ENCODE measurements at regions not wholly inside any gene's neighbourhood (a gene's known extent, or its start where the extent isn't known, plus 50 kb on each side); places are given as distances from the start of the nearest gene placed in this dataset.
A peak's percentile ranks its signal among the peaks of the same experiment; 100 is the strongest.
"Not testable (repeated sequence)": the region's sequence is repeated elsewhere in the genome, so short reads cannot be mapped to it uniquely, and the experiment has no call there.

DNA sequence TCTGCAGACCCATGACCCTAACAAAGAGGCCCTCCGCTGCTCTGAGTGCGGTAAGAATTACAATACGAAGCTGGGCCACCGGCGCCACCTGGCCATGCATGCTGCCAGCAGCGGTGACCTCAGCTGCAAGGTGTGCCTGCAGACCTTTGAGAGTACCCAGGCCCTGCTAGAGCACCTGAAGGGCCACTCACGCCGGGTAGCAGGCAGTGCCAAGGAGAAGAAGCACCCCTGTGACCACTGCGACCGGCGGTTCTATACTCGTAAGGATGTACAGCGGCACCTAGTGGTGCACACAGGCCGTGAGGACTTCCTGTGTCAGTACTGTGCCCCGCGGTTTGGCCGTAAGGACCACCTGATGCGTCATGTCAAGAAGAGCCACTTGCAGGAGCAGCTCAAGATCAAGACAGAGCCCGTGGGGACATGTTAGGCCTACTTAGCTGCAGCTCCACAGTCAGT, 254.7 kb downstream of the NKX6-1 start:
- H3K4me3 ChIP-seq; in situ Hi-C loops (cut with MboI; ENCODE audit: low sequenced_read_pairs): not testable (repeated sequence)
- DNase-seq (ENCODE audit: low spot score in 2 of 2): peak in 1 of 2 experiments; percentile 34

DNA sequence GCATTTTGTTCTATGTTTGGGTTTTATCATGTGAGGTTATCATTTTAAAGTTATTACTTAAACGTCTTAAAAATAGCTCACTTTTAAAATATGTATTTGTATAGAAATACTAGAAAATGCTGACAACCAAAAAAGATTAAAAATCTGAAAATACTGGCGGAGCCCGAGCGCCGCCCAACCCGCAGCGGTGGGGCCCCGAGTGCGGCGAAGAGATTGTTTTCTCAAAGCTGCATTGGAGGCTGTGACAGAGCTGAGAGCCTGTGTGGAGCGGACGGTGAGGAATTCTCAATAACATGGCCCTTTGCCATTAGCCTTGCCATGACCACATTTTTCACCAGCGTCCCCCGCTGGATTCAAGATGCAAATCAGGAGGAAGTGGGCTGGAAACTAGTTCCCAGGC, 255.4 kb downstream of the NKX6-1 start:
- no peaks in the 10 kb centered on the region for H3K9me3 ChIP-seq
- no peak overlapping the region for H3K4me3 ChIP-seq
- no peaks in the 10 kb centered on the region for H3K36me3 ChIP-seq (replicated peaks)
- no peak for DNase-seq (ENCODE audit: low spot score in 2 of 2)
- in situ Hi-C loops (cut with MboI; ENCODE audit: low sequenced_read_pairs): no loop called here
- no peaks in the 10 kb centered on the region for H3K4me1 ChIP-seq
- H3K27me3 ChIP-seq (ENCODE audit: low read depth): no peaks in the 10 kb centered on the region

More for the DNA sequence above, 254.7 kb downstream of the NKX6-1 start:
- H3K27me3 ChIP-seq (ENCODE audit: low read depth); H3K36me3 ChIP-seq (replicated peaks); H3K9me3 ChIP-seq; H3K4me1 ChIP-seq: not testable (repeated sequence)

DNA sequence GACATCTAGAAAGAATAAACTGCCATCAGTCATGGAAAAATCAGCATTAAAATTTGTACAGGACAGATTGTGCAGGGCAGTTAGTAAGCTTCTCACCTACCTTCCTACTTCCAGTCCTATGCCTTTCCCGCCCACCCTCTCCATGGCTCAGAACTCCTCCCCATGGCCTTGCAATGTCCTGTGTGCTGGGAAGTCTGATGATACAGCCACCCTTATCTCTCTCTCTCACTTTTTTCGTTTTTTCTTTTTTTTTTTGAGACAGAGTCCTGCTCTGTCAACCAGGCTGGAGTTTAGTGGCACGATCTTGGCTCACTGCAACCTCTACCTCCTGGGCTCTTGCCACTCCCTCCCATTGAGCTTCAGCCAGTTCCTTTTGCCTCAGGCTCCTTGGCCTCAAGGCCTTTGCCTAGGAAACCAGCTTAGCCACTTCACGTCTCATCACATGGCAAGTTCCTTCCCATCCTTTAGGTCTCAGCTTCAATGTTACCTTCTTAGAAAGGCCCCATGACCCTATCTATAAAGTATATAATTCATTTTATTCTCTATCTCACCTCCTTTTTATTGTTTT, 259.7 kb downstream of the NKX6-1 start:
- Histone ChIP-seq H3K9me3 (no peaks in the 10 kb centered on the region), H3K27me3 (ENCODE audit: low read depth) (no peaks in the 10 kb centered on the region), H3K4me1 (no peaks in the 10 kb centered on the region), H3K4me3 (no peak overlapping the region), H3K36me3 (replicated peaks) (no peaks in the 10 kb centered on the region)
- no peak for DNase-seq (ENCODE audit: low spot score in 2 of 2)
- in situ Hi-C loops (cut with MboI; ENCODE audit: low sequenced_read_pairs): no loop called here

DNA sequence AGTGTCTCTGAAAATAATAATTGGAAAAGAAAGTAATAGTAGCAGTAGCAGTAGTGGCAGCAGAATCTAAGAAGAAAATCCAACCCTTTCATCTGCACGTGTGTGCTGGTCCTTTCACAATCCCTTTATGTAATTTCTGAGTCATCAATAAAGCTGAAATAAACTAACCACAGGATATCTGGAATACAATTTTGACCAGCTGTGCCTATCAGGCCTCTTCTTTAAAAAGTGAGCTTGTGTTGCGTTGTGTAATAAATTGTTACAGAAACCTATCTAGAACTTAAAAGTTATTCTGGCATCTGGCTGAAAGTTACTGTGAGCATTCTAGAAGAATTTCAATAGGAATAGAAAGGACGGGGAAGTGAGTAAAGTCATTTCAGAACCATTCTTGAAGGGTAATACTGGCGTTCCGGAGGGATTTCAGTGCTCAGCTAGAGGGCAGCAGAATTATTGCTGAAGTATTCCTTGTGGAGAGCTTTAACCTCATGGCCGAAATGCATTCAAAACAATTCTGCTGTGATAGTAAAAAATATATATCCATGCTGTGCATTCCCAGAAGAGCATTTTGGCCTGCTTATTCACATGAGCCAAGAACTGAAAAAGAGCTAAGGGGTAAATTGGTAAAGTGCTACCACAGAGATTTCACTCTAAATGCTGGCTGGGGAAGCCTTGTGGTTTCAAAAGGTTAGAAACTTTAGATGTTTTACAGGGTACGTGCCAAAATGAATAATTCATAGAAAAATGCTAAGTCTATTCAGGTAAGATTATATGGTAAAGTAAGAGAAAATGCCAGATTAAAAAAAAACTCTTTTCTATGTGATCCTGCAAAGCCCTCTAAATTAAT, 260.6 kb downstream of the NKX6-1 start:
- Histone ChIP-seq H3K4me3 (no peak overlapping the region), H3K4me1 (no peaks in the 10 kb centered on the region), H3K36me3 (replicated peaks) (no peaks in the 10 kb centered on the region), H3K9me3 (no peaks in the 10 kb centered on the region), H3K27me3 (ENCODE audit: low read depth) (no peaks in the 10 kb centered on the region)
- no peak for DNase-seq (ENCODE audit: low spot score in 2 of 2)
- in situ Hi-C loops (cut with MboI; ENCODE audit: low sequenced_read_pairs): no loop called here

DNA sequence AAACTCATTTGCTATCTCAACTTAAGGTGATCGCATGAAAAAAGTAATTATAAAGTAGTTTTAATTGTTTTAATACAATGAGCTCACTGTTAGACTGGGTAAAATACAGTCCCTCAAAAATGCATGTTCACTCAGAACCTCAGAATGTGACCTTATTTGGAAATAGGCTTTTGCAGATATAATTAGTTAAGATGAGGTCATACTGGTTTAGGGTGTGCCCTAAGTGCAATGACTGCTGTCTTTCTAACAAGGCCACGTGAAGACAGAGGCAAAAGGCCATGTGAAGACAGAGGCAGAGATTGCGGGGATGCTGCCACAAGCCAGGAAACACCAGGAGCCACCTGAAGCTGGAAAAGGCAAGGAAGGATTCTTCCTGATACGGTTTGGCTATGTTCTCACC, 262.1 kb downstream of the NKX6-1 start:
- DNase-seq (ENCODE audit: low spot score in 2 of 2): no peak
- in situ Hi-C loops (cut with MboI; ENCODE audit: low sequenced_read_pairs): no loop called here
- Histone ChIP-seq H3K36me3 (replicated peaks) (no peaks in the 10 kb centered on the region), H3K4me1 (no peaks in the 10 kb centered on the region), H3K4me3 (no peak overlapping the region), H3K9me3 (no peaks in the 10 kb centered on the region), H3K27me3 (ENCODE audit: low read depth) (no peaks in the 10 kb centered on the region)

DNA sequence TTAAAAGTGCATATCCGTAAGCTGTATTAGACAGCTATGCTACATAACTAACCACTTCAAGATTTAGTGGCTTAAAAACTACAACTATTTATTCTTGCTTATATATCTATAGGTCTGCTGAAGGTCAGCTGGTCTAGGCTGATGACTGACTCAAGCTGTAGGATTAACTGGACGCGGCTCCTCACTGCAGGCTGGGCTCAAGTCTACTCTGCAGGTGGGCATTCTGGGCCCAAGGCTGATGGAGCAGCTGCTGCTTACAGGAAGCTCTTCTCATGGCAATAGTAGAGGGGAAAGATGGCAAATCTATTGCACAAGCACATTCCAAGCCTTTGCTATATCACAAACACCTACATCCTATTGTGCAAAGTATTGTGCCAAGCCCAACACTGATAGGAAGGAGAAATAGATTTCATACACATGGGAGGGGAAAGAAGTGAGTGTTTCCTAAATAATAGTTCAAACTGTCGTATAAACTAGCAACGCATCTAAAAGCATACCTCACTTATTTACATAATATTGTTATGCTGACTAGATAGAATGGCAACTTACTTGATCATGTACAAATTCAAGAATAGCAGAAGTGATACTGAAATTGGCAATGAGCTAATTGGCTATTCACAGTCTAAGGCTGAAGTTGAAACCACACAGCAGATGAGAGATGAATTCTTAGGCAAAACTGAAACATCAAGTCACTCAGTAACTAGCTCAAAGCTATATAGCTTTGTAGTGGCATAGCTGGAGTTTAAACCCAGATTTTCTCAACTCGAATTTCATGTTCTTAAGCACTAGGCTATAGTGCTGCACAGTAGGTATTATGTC, 263.8 kb downstream of the NKX6-1 start:
- Histone ChIP-seq H3K4me1 (no peaks in the 10 kb centered on the region), H3K27me3 (ENCODE audit: low read depth) (no peaks in the 10 kb centered on the region), H3K9me3 (no peaks in the 10 kb centered on the region), H3K36me3 (replicated peaks) (no peaks in the 10 kb centered on the region), H3K4me3 (no peak overlapping the region)
- in situ Hi-C loops (cut with MboI; ENCODE audit: low sequenced_read_pairs): no loop called here
- DNase-seq (ENCODE audit: low spot score in 2 of 2): no peak

DNA sequence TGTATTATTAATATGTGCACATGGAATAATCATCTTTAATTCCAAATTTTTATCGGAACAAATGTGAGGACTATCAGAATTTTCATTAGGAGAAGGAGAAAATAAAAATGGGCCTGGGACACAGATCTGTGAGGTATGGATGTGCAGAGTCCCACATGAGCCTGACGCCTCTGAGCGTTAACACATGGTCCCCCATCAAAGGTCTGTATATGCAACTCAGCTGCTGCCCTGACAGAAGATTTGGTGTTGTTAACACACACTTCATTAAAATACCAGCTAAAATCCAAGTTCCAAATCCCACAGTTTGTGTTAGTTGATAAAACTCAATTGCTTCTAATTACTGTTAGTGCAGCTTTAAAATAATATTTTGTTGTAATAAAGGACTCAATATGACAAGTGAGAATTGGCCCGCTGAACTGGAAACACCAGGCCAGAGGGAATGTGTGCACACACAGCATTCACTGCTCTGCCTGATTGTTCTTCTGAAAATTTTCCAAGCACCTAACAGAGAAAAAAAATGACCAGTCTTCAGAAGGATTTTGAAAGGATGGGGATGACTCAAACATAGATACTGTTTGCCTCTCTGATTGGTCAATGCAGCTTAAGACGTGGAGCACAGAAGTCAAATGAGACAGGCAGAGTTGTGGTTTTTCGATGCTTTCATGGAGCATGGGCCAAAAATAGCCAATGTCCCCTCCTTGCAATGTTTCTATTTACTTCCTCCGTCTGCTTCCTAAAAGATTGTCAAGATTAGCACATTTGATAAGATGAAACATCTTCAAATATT, 266.6 kb downstream of the NKX6-1 start:
- DNase-seq (ENCODE audit: low spot score in 2 of 2): no peak
- no peaks in the 10 kb centered on the region for H3K27me3 ChIP-seq (ENCODE audit: low read depth)
- no peak overlapping the region for H3K4me3 ChIP-seq
- no peaks in the 10 kb centered on the region for H3K4me1 ChIP-seq
- H3K9me3 ChIP-seq: no peaks in the 10 kb centered on the region; the same call in 1 of the 2 replicates
- no peaks in the 10 kb centered on the region for H3K36me3 ChIP-seq (replicated peaks)
- in situ Hi-C loops (cut with MboI; ENCODE audit: low sequenced_read_pairs): no loop called here

DNA sequence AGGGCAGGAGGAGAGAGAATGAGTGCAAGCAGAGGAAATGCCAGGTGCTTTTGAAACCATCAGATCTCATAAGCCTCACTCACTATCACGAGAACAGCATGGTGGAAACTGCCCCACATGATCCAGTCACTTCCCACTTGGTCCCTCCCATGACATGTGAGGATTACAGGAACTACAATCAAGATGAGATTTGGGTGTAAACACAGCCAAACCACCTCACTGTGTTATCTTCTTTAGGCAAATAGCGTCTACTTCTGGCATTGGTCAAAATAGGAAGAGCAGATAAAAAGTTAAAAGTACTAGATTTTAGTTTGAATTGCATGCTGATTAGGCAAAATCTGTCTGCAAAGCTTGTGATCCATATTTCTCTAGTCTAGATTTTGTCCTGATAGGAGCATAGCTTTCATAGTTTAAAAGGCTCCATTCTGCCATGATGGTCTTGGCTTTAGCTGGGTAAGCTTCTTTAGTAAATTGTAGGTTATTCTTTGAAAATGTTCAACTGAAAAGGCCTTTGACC, 267.5 kb downstream of the NKX6-1 start:
- no peaks in the 10 kb centered on the region for H3K4me1 ChIP-seq

DNA sequence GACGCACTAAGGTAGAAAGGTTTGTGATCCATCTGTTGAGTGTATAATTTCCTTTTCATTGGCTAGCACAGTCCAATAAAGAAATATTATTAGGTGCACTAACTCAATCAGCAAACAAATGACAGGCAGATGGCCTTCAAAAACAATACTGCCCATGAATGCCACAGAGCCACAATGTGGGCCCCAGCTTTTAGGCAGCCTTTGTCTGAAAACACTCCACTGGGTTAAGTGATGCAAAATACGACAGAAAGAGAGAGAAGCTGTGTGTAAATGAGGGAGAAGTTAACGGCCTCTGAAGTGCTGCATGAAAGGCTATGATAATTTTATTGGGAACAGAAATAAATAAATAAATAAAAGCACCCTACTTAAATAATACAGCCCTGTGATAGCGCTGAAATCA, 274.6 kb downstream of the NKX6-1 start:
- peaks cover 21% of the 10 kb centered on the region for H3K4me1 ChIP-seq
- no peak overlapping the region for H3K4me3 ChIP-seq
- peak; percentile 76 to 93 for DNase-seq (ENCODE audit: low spot score in 2 of 2)
- H3K36me3 ChIP-seq (replicated peaks): no peaks in the 10 kb centered on the region
- in situ Hi-C loops (cut with MboI; ENCODE audit: low sequenced_read_pairs): no loop called here
- no peaks in the 10 kb centered on the region for H3K27me3 ChIP-seq (ENCODE audit: low read depth)
- H3K9me3 ChIP-seq: no peaks in the 10 kb centered on the region; the same call in 1 of the 2 replicates

More for the DNA sequence above, 267.5 kb downstream of the NKX6-1 start:
- Histone ChIP-seq H3K4me3 (no peak overlapping the region), H3K9me3 (no peaks in the 10 kb centered on the region; the same call in 1 of the 2 replicates), H3K27me3 (ENCODE audit: low read depth) (no peaks in the 10 kb centered on the region), H3K36me3 (replicated peaks) (no peaks in the 10 kb centered on the region)
- DNase-seq (ENCODE audit: low spot score in 2 of 2): no peak
- in situ Hi-C loops (cut with MboI; ENCODE audit: low sequenced_read_pairs): no loop called here

DNA sequence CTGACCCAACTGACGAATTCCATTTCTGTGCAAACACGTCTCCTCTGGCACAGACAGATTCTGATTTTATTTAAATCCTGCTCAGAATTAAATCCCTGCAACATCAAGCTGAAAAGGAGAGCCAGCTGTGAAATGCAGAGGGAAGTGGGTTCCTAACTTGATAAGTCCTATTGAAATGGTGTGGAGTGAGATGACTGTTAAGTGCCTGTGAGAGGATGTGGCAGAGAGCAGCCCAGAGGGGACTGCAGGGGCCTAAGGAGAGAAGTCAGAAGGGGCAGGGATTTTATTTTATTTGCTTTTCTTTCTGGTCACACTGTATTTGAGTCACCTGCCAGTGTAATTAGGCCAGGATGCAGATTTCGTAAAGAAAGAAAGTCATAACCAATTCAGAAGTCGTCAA, 277.4 kb downstream of the NKX6-1 start:
- Histone ChIP-seq H3K36me3 (replicated peaks) (no peaks in the 10 kb centered on the region), H3K9me3 (no peaks in the 10 kb centered on the region), H3K4me1 (peaks cover 33% of the 10 kb centered on the region), H3K4me3 (no peak overlapping the region), H3K27me3 (ENCODE audit: low read depth) (no peaks in the 10 kb centered on the region)
- in situ Hi-C loops (cut with MboI; ENCODE audit: low sequenced_read_pairs): no loop called here
- no peak for DNase-seq (ENCODE audit: low spot score in 2 of 2)

DNA sequence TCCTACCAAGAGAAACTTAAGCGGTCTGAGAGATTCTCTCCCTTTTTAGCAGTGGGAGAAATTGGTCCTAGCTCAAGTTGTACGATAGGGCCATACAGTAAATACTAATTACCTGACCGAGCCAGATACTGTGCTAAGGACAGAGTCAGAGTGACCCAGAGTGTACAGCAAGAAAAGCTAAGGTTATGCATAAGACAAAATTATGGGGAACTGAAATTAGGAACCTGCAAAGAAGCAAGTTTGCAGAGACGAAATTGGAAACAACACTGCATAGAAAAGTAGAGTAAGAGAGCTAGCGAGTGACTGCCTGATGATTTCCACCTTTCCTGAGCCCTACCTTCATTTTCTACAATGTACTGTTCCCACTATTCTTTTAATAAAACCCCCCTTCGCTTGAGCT, 278.1 kb downstream of the NKX6-1 start:
- no peaks in the 10 kb centered on the region for H3K9me3 ChIP-seq
- no peak overlapping the region for H3K4me3 ChIP-seq
- no peaks in the 10 kb centered on the region for H3K36me3 ChIP-seq (replicated peaks)
- H3K4me1 ChIP-seq: peaks cover 33% of the 10 kb centered on the region
- DNase-seq (ENCODE audit: low spot score in 2 of 2): no peak
- H3K27me3 ChIP-seq (ENCODE audit: low read depth): no peaks in the 10 kb centered on the region
- in situ Hi-C loops (cut with MboI; ENCODE audit: low sequenced_read_pairs): no loop called here

DNA sequence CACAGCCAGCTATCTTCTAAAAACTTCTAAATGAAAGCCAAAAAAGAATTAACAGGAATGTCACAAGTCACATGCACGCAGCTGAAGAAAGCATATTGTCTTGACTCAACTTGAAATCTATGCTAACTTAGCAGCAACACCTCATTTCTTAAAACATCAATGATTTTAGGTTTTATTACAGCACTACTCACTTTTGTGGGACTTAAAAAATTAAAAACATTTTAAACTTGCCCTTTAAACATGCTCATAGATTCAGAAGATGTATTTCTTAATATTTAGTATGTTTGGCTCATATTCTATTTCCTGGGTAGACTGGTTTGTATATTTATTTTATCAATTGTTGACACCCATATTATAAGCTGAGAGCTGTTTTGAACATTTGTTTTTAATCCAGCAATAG, 279.4 kb downstream of the NKX6-1 start:
- no peak overlapping the region for H3K4me3 ChIP-seq
- in situ Hi-C loops (cut with MboI; ENCODE audit: low sequenced_read_pairs): no loop called here
- no peaks in the 10 kb centered on the region for H3K36me3 ChIP-seq (replicated peaks)
- no peak for DNase-seq (ENCODE audit: low spot score in 2 of 2)
- no peaks in the 10 kb centered on the region for H3K27me3 ChIP-seq (ENCODE audit: low read depth)
- peaks cover 27% of the 10 kb centered on the region for H3K4me1 ChIP-seq
- no peaks in the 10 kb centered on the region for H3K9me3 ChIP-seq

DNA sequence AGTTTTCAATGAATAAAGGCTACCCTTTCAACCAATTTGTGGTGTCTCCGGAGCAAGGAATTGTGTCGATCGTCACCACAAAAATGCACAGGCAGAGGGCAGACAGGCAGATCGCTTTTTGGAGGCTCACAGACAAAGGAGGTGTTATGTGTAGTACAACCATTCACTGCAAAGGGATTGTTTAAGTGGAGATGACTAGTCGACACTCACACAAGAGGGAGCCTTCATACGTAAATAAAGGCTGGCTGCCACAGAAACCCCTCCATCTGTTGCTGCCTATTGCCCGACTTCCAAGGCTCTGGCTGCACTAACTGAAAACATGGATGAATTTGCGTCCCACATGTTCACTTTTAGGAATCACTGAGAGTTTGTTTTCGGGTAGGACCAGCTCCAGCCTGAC, 281.1 kb downstream of the NKX6-1 start:
- H3K27me3 ChIP-seq (ENCODE audit: low read depth): no peaks in the 10 kb centered on the region
- H3K9me3 ChIP-seq: no peaks in the 10 kb centered on the region
- peak; percentile 44 to 56 for DNase-seq (ENCODE audit: low spot score in 2 of 2)
- H3K4me1 ChIP-seq: peaks cover 19% of the 10 kb centered on the region
- in situ Hi-C loops (cut with MboI; ENCODE audit: low sequenced_read_pairs): no loop called here
- no peaks in the 10 kb centered on the region for H3K36me3 ChIP-seq (replicated peaks)
- H3K4me3 ChIP-seq: no peak overlapping the region
